ENCODE measurements at regions not wholly inside any gene's neighbourhood (a gene's known extent, or its start where the extent isn't known, plus 50 kb on each side); places are given as distances from the start of the nearest gene placed in this dataset.

- Histone ChIP-seq H3K9me3 (ENCODE audit: insufficient read depth, low read depth, low read length) (no peaks in the 10 kb centered on the region), H3K36me3 (ENCODE audit: insufficient read depth, low read length) (no peaks in the 10 kb centered on the region), H3K4me3 (ENCODE audit: low read length) (no peak overlapping the region), H3K27me3 (ENCODE audit: insufficient read depth, low read length) (no peaks in the 10 kb centered on the region), H3K27ac (ENCODE audit: low read depth, low read length) (no peak overlapping the region), H3K4me1 (ENCODE audit: insufficient read depth, low read length) (no peaks in the 10 kb centered on the region), H3K9ac (ENCODE audit: low read depth, low read length) (no peak overlapping the region)
- WGBS, result 84% methylated on average over 2 of the region's 2 CpGs
These were observed 190.7 kb downstream of the SAMD5 start for GRCh38 chr6:147699140-147699539.

- Histone ChIP-seq H3K27me3 (ENCODE audit: insufficient read depth, low read length) (no peaks in the 10 kb centered on the region), H3K27ac (ENCODE audit: low read depth, low read length) (no peak overlapping the region), H3K9ac (ENCODE audit: low read depth, low read length) (no peak overlapping the region), H3K4me3 (ENCODE audit: low read length) (no peak overlapping the region), H3K4me1 (ENCODE audit: insufficient read depth, low read length) (no peaks in the 10 kb centered on the region), H3K36me3 (ENCODE audit: insufficient read depth, low read length) (no peaks in the 10 kb centered on the region), H3K9me3 (ENCODE audit: insufficient read depth, low read depth, low read length) (no peaks in the 10 kb centered on the region)
- 91% methylated on average over 4 of the region's 4 CpGs for WGBS
These were observed 191.1 kb downstream of the SAMD5 start for GRCh38 chr6:147699637-147700036.

GRCh38 chr6:147700436-147701209, 192.1 kb downstream of the SAMD5 start:
- no peaks in the 10 kb centered on the region for H3K36me3 ChIP-seq (ENCODE audit: insufficient read depth, low read length)
- no peak overlapping the region for H3K27ac ChIP-seq (ENCODE audit: low read depth, low read length)
- no peaks in the 10 kb centered on the region for H3K4me1 ChIP-seq (ENCODE audit: insufficient read depth, low read length)
- H3K9me3 ChIP-seq (ENCODE audit: insufficient read depth, low read depth, low read length), result no peaks in the 10 kb centered on the region
- no peak overlapping the region for H3K4me3 ChIP-seq (ENCODE audit: low read length)
- no peak overlapping the region for H3K9ac ChIP-seq (ENCODE audit: low read depth, low read length)
- 91% methylated on average over 4 of the region's 5 CpGs for WGBS
- H3K27me3 ChIP-seq (ENCODE audit: insufficient read depth, low read length), result no peaks in the 10 kb centered on the region

- Histone ChIP-seq H3K4me3 (ENCODE audit: low read length) (no peak overlapping the region), H3K27me3 (ENCODE audit: insufficient read depth, low read length) (no peaks in the 10 kb centered on the region), H3K9ac (ENCODE audit: low read depth, low read length) (no peak overlapping the region), H3K36me3 (ENCODE audit: insufficient read depth, low read length) (no peaks in the 10 kb centered on the region), H3K27ac (ENCODE audit: low read depth, low read length) (no peak overlapping the region), H3K4me1 (ENCODE audit: insufficient read depth, low read length) (no peaks in the 10 kb centered on the region), H3K9me3 (ENCODE audit: insufficient read depth, low read depth, low read length) (no peaks in the 10 kb centered on the region)
- 94% methylated on average over 4 of the region's 5 CpGs for WGBS
These were observed 196.2 kb downstream of the SAMD5 start for GRCh38 chr6:147704691-147705090.

GRCh38 chr6:147707524-147707923, 199.0 kb downstream of the SAMD5 start:
- Histone ChIP-seq H3K27me3 (ENCODE audit: insufficient read depth, low read length) (no peaks in the 10 kb centered on the region), H3K4me3 (ENCODE audit: low read length) (no peak overlapping the region), H3K4me1 (ENCODE audit: insufficient read depth, low read length) (no peaks in the 10 kb centered on the region), H3K36me3 (ENCODE audit: insufficient read depth, low read length) (no peaks in the 10 kb centered on the region), H3K27ac (ENCODE audit: low read depth, low read length) (no peak overlapping the region), H3K9ac (ENCODE audit: low read depth, low read length) (no peak overlapping the region), H3K9me3 (ENCODE audit: insufficient read depth, low read depth, low read length) (no peaks in the 10 kb centered on the region)

- no peak overlapping the region for H3K4me3 ChIP-seq (ENCODE audit: low read length)
- H3K9me3 ChIP-seq (ENCODE audit: insufficient read depth, low read depth, low read length), result no peaks in the 10 kb centered on the region
- H3K27ac ChIP-seq (ENCODE audit: low read depth, low read length), result no peak overlapping the region
- H3K9ac ChIP-seq (ENCODE audit: low read depth, low read length), result no peak overlapping the region
- no peaks in the 10 kb centered on the region for H3K36me3 ChIP-seq (ENCODE audit: insufficient read depth, low read length)
- WGBS, result 97% methylated on average over 3 of the region's 3 CpGs
- no peaks in the 10 kb centered on the region for H3K4me1 ChIP-seq (ENCODE audit: insufficient read depth, low read length)
- H3K27me3 ChIP-seq (ENCODE audit: insufficient read depth, low read length), result no peaks in the 10 kb centered on the region
These were observed 199.7 kb downstream of the SAMD5 start for GRCh38 chr6:147708170-147708569.

- Histone ChIP-seq H3K36me3 (ENCODE audit: insufficient read depth, low read length) (no peaks in the 10 kb centered on the region), H3K4me1 (ENCODE audit: insufficient read depth, low read length) (no peaks in the 10 kb centered on the region), H3K9me3 (ENCODE audit: insufficient read depth, low read depth, low read length) (no peaks in the 10 kb centered on the region), H3K27ac (ENCODE audit: low read depth, low read length) (no peak overlapping the region), H3K9ac (ENCODE audit: low read depth, low read length) (no peak overlapping the region), H3K4me3 (ENCODE audit: low read length) (no peak overlapping the region), H3K27me3 (ENCODE audit: insufficient read depth, low read length) (no peaks in the 10 kb centered on the region)
- WGBS, result 80% methylated on average over 5 of the region's 6 CpGs
These were observed 201.1 kb downstream of the SAMD5 start for GRCh38 chr6:147709396-147710272.

- H3K27me3 ChIP-seq (ENCODE audit: insufficient read depth, low read length), result no peaks in the 10 kb centered on the region
- no peaks in the 10 kb centered on the region for H3K9me3 ChIP-seq (ENCODE audit: insufficient read depth, low read depth, low read length)
- H3K27ac ChIP-seq (ENCODE audit: low read depth, low read length), result no peak overlapping the region
- 91% methylated on average over 2 of the region's 2 CpGs for WGBS
- no peak overlapping the region for H3K9ac ChIP-seq (ENCODE audit: low read depth, low read length)
- H3K4me1 ChIP-seq (ENCODE audit: insufficient read depth, low read length), result no peaks in the 10 kb centered on the region
- H3K36me3 ChIP-seq (ENCODE audit: insufficient read depth, low read length), result no peaks in the 10 kb centered on the region
- no peak overlapping the region for H3K4me3 ChIP-seq (ENCODE audit: low read length)
These were observed 202.4 kb downstream of the SAMD5 start for GRCh38 chr6:147710890-147711289.

GRCh38 chr6:147711476-147711875, 203.0 kb downstream of the SAMD5 start:
- Histone ChIP-seq H3K27ac (ENCODE audit: low read depth, low read length) (no peak overlapping the region), H3K9ac (ENCODE audit: low read depth, low read length) (no peak overlapping the region), H3K36me3 (ENCODE audit: insufficient read depth, low read length) (no peaks in the 10 kb centered on the region), H3K27me3 (ENCODE audit: insufficient read depth, low read length) (no peaks in the 10 kb centered on the region), H3K4me3 (ENCODE audit: low read length) (no peak overlapping the region), H3K9me3 (ENCODE audit: insufficient read depth, low read depth, low read length) (no peaks in the 10 kb centered on the region), H3K4me1 (ENCODE audit: insufficient read depth, low read length) (no peaks in the 10 kb centered on the region)
- WGBS, result 75% methylated on average over 4 of the region's 4 CpGs

GRCh38 chr6:147712841-147713240, 204.4 kb downstream of the SAMD5 start:
- Histone ChIP-seq H3K4me3 (ENCODE audit: low read length) (no peak overlapping the region), H3K9me3 (ENCODE audit: insufficient read depth, low read depth, low read length) (no peaks in the 10 kb centered on the region), H3K9ac (ENCODE audit: low read depth, low read length) (no peak overlapping the region), H3K36me3 (ENCODE audit: insufficient read depth, low read length) (no peaks in the 10 kb centered on the region), H3K27ac (ENCODE audit: low read depth, low read length) (no peak overlapping the region), H3K4me1 (ENCODE audit: insufficient read depth, low read length) (no peaks in the 10 kb centered on the region), H3K27me3 (ENCODE audit: insufficient read depth, low read length) (no peaks in the 10 kb centered on the region)
- 96% methylated on average over 2 of the region's 2 CpGs for WGBS

GRCh38 chr6:147715035-147715434, 206.5 kb downstream of the SAMD5 start:
- Histone ChIP-seq H3K27me3 (ENCODE audit: insufficient read depth, low read length) (no peaks in the 10 kb centered on the region), H3K4me3 (ENCODE audit: low read length) (no peak overlapping the region), H3K9me3 (ENCODE audit: insufficient read depth, low read depth, low read length) (no peaks in the 10 kb centered on the region), H3K36me3 (ENCODE audit: insufficient read depth, low read length) (no peaks in the 10 kb centered on the region), H3K27ac (ENCODE audit: low read depth, low read length) (no peak overlapping the region), H3K9ac (ENCODE audit: low read depth, low read length) (no peak overlapping the region), H3K4me1 (ENCODE audit: insufficient read depth, low read length) (no peaks in the 10 kb centered on the region)
- WGBS, result 94% methylated on average over 5 of the region's 5 CpGs

All from HUES64 (cell line).